Kidney (tissue), 13 donors: ENCODE measurements at regions not wholly inside any gene's neighbourhood (a gene's known extent, or its start where the extent isn't known, plus 50 kb on each side); places are given as distances from the start of the nearest gene placed in this dataset.

ENCODE experiments used
- DNase-seq, 5 donors: peaks; one replicate each; pipeline ENCODE4 v3.0.0-alpha.2; 2013 to 2020
- FAIRE-seq: peaks from 2 replicates; lab custom pipeline; 2012; peaks lifted over from hg19 to GRCh38; lab: Jason Lieb, UNC
- H3K27ac ChIP-seq, 2 donors: one replicate each; pipeline ENCODE4 v1.7.0; 2013; ENCODE audit warnings: low read depth in 2 of 2, low read length in 2 of 2, inconsistent platforms in 1 of 2
- H3K27me3 ChIP-seq: one replicate; pipeline ENCODE4 v1.7.1; 2013; ENCODE audit warnings: low read length, inconsistent platforms; ENCODE audit not compliant: control insufficient read depth, insufficient read depth
- H3K36me3 ChIP-seq, 3 donors: one replicate each; pipeline versions ENCODE4 v1.7.0 to v1.7.1; 2013; ENCODE audit warnings: low read length in 3 of 3, control low read depth in 1 of 3, inconsistent platforms in 1 of 3; ENCODE audit not compliant: insufficient read depth in 3 of 3, control insufficient read depth in 2 of 3
- H3K4me1 ChIP-seq, 3 donors: one replicate each; pipeline versions ENCODE4 v1.7.0 to v1.7.1; 2013; ENCODE audit warnings: low read length in 3 of 3, inconsistent platforms in 1 of 3, low read depth in 1 of 3; ENCODE audit not compliant: control insufficient read depth in 2 of 3, insufficient read depth in 2 of 3
- H3K4me3 ChIP-seq, 3 donors: one replicate each; pipeline versions ENCODE4 v1.7.0 to v1.8.1; 2013; ENCODE audit warnings: low read length in 3 of 3, control low read depth in 1 of 3, inconsistent platforms in 1 of 3
- H3K9ac ChIP-seq, 3 donors: one replicate each; pipeline versions ENCODE4 v1.7.0 to v1.7.1; 2013; ENCODE audit warnings: low read length in 3 of 3, control low read depth in 1 of 3, inconsistent platforms in 1 of 3
- H3K9me3 ChIP-seq, 3 donors: one replicate each; pipeline versions ENCODE4 v1.7.0 to v1.7.1; 2013; ENCODE audit warnings: low read length in 3 of 3, control low read depth in 1 of 3, inconsistent platforms in 1 of 3; ENCODE audit not compliant: control insufficient read depth in 2 of 3, insufficient read depth in 1 of 3
- intact Hi-C: fragments of 100-400 bp; cut with DNase I; formaldehyde crosslinking; loops from one replicate; pipeline ENCODE4 v1.11.1; 2022
- TF ChIP-seq, protein P1 (sequence below): IDR thresholded peaks from 3 replicates; pipeline ENCODE4 v1.5.1; 2012; ENCODE audit warnings: mild to moderate bottlenecking, moderate library complexity, borderline replicate concordance; ENCODE audit not compliant: insufficient read depth; ENCODE audit errors: extremely low read depth
- donor health status: control.
- donor health status: control.
- donor health status: control.
- donor health status: control.
- donor health status: control.
- donor health status: DM: yes; HTN: yes; CAD: no.
- donor health status: Normal renal cell carcinoma (clear cell type).

DNA sequence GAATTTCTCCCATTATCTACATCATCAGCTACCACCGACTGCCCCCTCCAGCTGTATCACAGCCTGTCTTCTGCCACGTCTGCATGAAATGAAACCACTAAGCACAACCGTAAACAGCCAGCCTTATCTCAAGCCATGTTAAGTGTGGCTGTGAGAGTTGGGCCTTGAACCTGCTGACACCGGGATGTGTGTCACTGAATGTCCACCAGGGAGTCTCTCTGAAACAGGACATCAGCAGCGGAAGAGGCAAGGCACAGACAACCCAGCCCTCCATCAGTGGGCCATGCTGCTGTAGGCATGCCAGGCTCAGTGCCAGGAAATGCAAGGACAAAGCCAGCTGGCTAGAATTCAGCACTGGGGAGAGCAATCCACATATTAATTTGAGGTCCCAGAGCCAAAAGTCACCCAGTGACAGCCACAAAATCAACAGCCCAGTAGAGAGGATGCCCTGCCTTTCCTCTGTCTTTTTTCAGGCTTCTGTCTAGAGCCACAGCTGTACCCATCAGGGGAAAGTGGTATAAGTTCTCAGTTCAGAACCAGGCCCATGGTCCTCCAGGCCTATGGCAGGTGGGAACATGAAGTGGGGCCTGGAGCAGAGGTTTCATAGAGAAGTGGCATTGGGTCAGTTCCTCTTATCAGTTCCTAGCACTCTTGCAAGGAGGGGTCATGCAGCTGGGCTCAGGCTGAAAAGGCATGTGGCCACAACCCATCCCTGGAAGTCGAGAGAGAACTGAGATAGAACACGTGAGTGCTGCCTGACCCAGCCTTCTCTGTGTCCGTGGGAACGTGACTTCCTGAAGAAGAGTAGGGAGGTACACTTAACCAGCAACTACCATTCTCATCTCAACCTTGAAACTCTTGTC, 199.4 kb downstream of the ESM1 start:
- FAIRE-seq (no peak), DNase-seq (peak in 2 of 5 donors; percentile 16 to 71)
- Histone ChIP-seq H3K9ac (no peak overlapping the region), H3K36me3 (no peaks in the 10 kb centered on the region), H3K9me3 (no peaks in the 10 kb centered on the region), H3K27ac (peak overlapping the region; percentile 7 to 23), H3K27me3 (no peaks in the 10 kb centered on the region), H3K4me3 (no peak overlapping the region), H3K4me1 (peaks cover 0 to 6% (median 0%) of the 10 kb centered on the region in 3 donors)
- intact Hi-C loops = no loop called here
- TF ChIP-seq, protein P1, sequence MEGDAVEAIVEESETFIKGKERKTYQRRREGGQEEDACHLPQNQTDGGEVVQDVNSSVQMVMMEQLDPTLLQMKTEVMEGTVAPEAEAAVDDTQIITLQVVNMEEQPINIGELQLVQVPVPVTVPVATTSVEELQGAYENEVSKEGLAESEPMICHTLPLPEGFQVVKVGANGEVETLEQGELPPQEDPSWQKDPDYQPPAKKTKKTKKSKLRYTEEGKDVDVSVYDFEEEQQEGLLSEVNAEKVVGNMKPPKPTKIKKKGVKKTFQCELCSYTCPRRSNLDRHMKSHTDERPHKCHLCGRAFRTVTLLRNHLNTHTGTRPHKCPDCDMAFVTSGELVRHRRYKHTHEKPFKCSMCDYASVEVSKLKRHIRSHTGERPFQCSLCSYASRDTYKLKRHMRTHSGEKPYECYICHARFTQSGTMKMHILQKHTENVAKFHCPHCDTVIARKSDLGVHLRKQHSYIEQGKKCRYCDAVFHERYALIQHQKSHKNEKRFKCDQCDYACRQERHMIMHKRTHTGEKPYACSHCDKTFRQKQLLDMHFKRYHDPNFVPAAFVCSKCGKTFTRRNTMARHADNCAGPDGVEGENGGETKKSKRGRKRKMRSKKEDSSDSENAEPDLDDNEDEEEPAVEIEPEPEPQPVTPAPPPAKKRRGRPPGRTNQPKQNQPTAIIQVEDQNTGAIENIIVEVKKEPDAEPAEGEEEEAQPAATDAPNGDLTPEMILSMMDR = no peak

DNA sequence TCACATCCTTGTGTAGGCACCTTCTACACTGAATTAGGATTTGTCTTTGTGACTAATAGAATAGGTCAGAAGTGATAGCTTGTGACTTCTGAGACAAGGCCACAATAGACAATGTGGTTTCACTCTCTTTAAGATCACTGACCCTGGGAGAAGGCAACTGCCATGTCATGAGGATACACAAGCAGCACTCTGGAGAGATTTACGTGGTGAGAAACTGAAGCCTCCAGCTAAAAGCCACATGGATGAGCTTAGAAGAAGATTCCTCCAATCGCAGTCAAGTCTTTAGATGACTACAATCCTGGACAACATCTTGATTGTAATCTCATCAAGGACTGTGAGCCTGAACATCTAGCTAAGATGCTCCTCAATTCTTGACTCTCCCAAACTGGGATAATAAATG, 206.6 kb downstream of the ESM1 start:
- no peaks in the 10 kb centered on the region for H3K27me3 ChIP-seq
- FAIRE-seq (no peak), DNase-seq (no peak)
- no peaks in the 10 kb centered on the region for H3K36me3 ChIP-seq
- no peaks in the 10 kb centered on the region for H3K9me3 ChIP-seq
- no peak overlapping the region for H3K27ac ChIP-seq
- TF ChIP-seq, protein P1 = no peak
- intact Hi-C loops = no loop called here
- H3K9ac ChIP-seq = no peak overlapping the region
- H3K4me1 ChIP-seq = no peaks in the 10 kb centered on the region
- no peak overlapping the region for H3K4me3 ChIP-seq

DNA sequence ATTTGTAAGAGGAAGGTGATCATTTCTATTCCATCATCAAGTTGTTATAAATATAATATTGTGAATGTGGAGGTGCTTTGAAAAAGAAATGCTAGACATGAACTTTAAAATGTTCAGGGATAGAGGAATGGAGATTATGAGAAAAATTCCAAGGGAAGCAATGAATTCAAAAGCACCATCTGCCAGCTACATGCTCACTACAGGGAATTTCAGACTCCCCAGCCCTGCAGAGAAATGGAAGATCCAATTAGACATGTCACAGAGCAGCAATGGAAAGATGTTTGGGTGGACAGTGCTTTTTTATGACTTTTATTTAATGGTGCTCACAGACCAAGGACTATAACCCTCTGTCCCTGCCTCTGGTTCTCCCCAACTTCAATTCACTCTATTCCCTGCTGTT, 209.7 kb downstream of the ESM1 start:
- Histone ChIP-seq H3K9ac (no peak overlapping the region), H3K9me3 (no peaks in the 10 kb centered on the region), H3K36me3 (no peaks in the 10 kb centered on the region), H3K4me3 (no peak overlapping the region), H3K27ac (no peak overlapping the region), H3K4me1 (no peaks in the 10 kb centered on the region), H3K27me3 (no peaks in the 10 kb centered on the region)
- DNase-seq (no peak), FAIRE-seq (no peak)
- TF ChIP-seq, protein P1 = no peak
- intact Hi-C loops = no loop called here
